ENCODE measurements at regions not wholly inside any gene's neighbourhood (a gene's known extent, or its start where the extent isn't known, plus 50 kb on each side); places are given as distances from the start of the nearest gene placed in this dataset.

GRCh38 chr11:128260398-128260797 is 327.0 kb downstream of the ETS1 start (continued):
- TF ChIP-seq REST (IDR thresholded peaks at IDR 0.05; ENCODE audit: low read depth, low read length) = no peak

- ChIA-PET CTCF (interaction anchor here (1.6 kb wide), 1 partner anchor 12 kb away, joined by 4 read pairs; no protein-coding TSS in a partner anchor), POLR2A (no interaction called here)
- DNase-seq = no peak
- H3K27ac ChIP-seq (ENCODE audit: low read depth in 2 of 2, low read length in 1 of 2) = no peak overlapping the region
- 0 out of 2 replicates have a peak, but pooled peaks cover 10% of the 10 kb centered on the region for H3K9me3 ChIP-seq
- H3K4me3 ChIP-seq (ENCODE audit: low read depth in 2 of 2, low read length in 1 of 2) = no peak overlapping the region
- TF ChIP-seq RXRA (IDR thresholded peaks at IDR 0.05; ENCODE audit: borderline replicate concordance, low read depth) (no peak), USF2 (IDR thresholded peaks at IDR 0.05; ENCODE audit: borderline replicate concordance, low read depth, low read length) (no peak), ELF1 (IDR thresholded peaks at IDR 0.05) (no peak), GABPA (IDR thresholded peaks at IDR 0.05; ENCODE audit: low read depth) (no peak), GATA2 (CRISPR knock-in tag; IDR thresholded peaks at IDR 0.05) (no peak), POLR2AphosphoS5 (IDR thresholded peaks at IDR 0.05; ENCODE audit: low read depth, low read length) (no peak), NRF1 (IDR thresholded peaks at IDR 0.05; ENCODE audit: low read depth, low read length) (no peak), TAF1 (IDR thresholded peaks at IDR 0.05; ENCODE audit: borderline replicate concordance, low read depth, low read length) (no peak)
- H3K9me2 ChIP-seq = no peaks in the 10 kb centered on the region
- H3F3A ChIP-seq (replicated peaks; ENCODE audit: insufficient read depth) = no peaks in the 10 kb centered on the region
- H3K27me3 ChIP-seq (ENCODE audit: insufficient read depth) = no peaks in the 10 kb centered on the region
- H3K4me1 ChIP-seq (ENCODE audit: control insufficient read depth in 1 of 2, insufficient read depth in 2 of 2, low read depth in 1 of 2, low read length in 1 of 2) = peaks cover 0 to 4% of the 10 kb centered on the region in 2 experiments; a peak in 1 of 4 replicates
- no peak overlapping the region for H2AFZ ChIP-seq (ENCODE audit: low read depth)
- H3K9ac ChIP-seq = no peak overlapping the region
- 100% methylated on average over 1 of the region's 1 CpG for WGBS (ENCODE audit: low lambda C conversion rate)
- H3K4me2 ChIP-seq = no peak overlapping the region
- H4K20me1 ChIP-seq (ENCODE audit: insufficient read depth) = no peaks in the 10 kb centered on the region
- no peaks in the 10 kb centered on the region for H3K36me3 ChIP-seq (replicated peaks in 1 of 2; ENCODE audit: control insufficient read depth in 1 of 2, insufficient read depth in 2 of 2, low read length in 1 of 2)
- no peaks in the 10 kb centered on the region for H3K79me2 ChIP-seq (ENCODE audit: insufficient read depth)
Measured at GRCh38 chr11:128259816-128260215, 327.5 kb downstream of the ETS1 start.

- DNase-seq = no peak
- H4K20me1 ChIP-seq (ENCODE audit: insufficient read depth) = no peaks in the 10 kb centered on the region
- H3K4me1 ChIP-seq (ENCODE audit: control insufficient read depth in 1 of 2, insufficient read depth in 2 of 2, low read depth in 1 of 2, low read length in 1 of 2) = no peaks in the 10 kb centered on the region; a peak in 1 of 4 replicates
- no peak overlapping the region for H3K9ac ChIP-seq
- H3K27me3 ChIP-seq (ENCODE audit: insufficient read depth) = no peaks in the 10 kb centered on the region
- H3K9me3 ChIP-seq = 0 out of 2 replicates have a peak, but pooled peaks cover 10% of the 10 kb centered on the region
- no peak overlapping the region for H3K27ac ChIP-seq (ENCODE audit: low read depth in 2 of 2, low read length in 1 of 2)
- H3K36me3 ChIP-seq (replicated peaks in 1 of 2; ENCODE audit: control insufficient read depth in 1 of 2, insufficient read depth in 2 of 2, low read length in 1 of 2) = no peaks in the 10 kb centered on the region
- TF ChIP-seq CHD2 (IDR thresholded peaks at IDR 0.05; ENCODE audit: low read length, partially characterized antibody) (no peak), RXRA (IDR thresholded peaks at IDR 0.05; ENCODE audit: borderline replicate concordance, low read depth) (no peak), TEAD4 (IDR thresholded peaks at IDR 0.05; ENCODE audit: borderline replicate concordance, insufficient read depth) (no peak), PBX3 (IDR thresholded peaks at IDR 0.05) (no peak), SMC3 (IDR thresholded peaks at IDR 0.05; ENCODE audit: low read depth, low read length) (no peak), TCF12 (IDR thresholded peaks at IDR 0.05) (no peak), ZBTB33 (IDR thresholded peaks at IDR 0.05; ENCODE audit: borderline replicate concordance, low read depth) (no peak), POLR2AphosphoS5 (IDR thresholded peaks at IDR 0.05; ENCODE audit: low read depth, low read length) (no peak), GATA2 (CRISPR knock-in tag; IDR thresholded peaks at IDR 0.05) (no peak), TAF1 (IDR thresholded peaks at IDR 0.05; ENCODE audit: borderline replicate concordance, low read depth, low read length) (no peak), JUND (IDR thresholded peaks at IDR 0.05) (no peak), YY1 (IDR thresholded peaks at IDR 0.05; ENCODE audit: low read depth) (no peak), RAD21 (IDR thresholded peaks at IDR 0.05; ENCODE audit: low read length) (no peak)
- H3K9me2 ChIP-seq = no peaks in the 10 kb centered on the region
- POLR2A ChIA-PET = no interaction called here
- H3K79me2 ChIP-seq (ENCODE audit: insufficient read depth) = no peaks in the 10 kb centered on the region
- H2AFZ ChIP-seq (ENCODE audit: low read depth) = no peak overlapping the region
- no peak overlapping the region for H3K4me2 ChIP-seq
- CTCF ChIA-PET = no interaction called here
- no peak overlapping the region for H3K4me3 ChIP-seq (ENCODE audit: low read depth in 2 of 2, low read length in 1 of 2)
- H3F3A ChIP-seq (replicated peaks; ENCODE audit: insufficient read depth) = no peaks in the 10 kb centered on the region
Measured at GRCh38 chr11:128254941-128255340, 332.4 kb downstream of the ETS1 start.

All from SK-N-SH (cell line).